ENCODE measurements at regions not wholly inside any gene's neighbourhood (a gene's known extent, or its start where the extent isn't known, plus 50 kb on each side); places are given as distances from the start of the nearest gene placed in this dataset.
"Not testable (repeated sequence)": the region's sequence is repeated elsewhere in the genome, so short reads cannot be mapped to it uniquely, and the experiment has no call there.

DNA sequence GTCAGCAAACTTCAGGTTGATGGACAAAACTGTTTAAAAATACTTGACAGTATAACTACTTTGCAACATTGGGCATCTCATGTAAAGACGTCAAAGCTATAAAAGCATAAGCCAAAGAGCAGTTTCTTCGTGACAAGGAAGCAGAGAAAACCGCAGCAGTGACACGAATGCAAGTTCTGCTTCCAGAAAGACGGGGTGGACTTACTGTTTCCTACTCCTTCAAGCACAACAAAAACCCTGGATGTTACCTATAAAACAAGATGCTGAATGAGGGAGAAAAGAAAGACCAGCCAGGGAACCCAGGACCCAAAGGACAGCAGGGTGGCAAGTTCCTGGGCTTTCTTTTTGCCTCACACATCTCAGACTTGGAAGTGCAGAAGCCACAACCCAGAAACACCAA lies 98.0 kb downstream of the DLL1 start:
- DNase-seq, result no peak

DNA sequence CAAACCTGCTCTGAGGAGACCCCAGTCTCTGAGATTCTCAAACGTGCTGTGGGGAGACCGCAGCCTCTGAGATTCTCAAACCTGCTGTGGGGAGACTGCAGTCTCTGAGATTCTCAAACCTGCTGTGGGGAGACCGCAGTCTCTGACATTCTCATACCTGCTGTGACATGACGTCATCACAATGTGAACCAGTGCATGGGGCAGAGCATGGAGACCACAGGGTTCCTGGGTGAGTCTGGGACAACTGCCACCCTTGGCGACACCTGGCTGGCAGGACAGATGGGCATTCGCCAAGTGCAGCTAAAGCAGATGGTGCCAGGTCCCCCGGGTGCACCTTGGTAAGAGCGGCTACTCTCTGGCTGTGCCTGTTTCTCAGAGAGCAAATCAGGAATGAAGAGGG lies 98.8 kb downstream of the DLL1 start:
- not testable (repeated sequence) for DNase-seq

DNA sequence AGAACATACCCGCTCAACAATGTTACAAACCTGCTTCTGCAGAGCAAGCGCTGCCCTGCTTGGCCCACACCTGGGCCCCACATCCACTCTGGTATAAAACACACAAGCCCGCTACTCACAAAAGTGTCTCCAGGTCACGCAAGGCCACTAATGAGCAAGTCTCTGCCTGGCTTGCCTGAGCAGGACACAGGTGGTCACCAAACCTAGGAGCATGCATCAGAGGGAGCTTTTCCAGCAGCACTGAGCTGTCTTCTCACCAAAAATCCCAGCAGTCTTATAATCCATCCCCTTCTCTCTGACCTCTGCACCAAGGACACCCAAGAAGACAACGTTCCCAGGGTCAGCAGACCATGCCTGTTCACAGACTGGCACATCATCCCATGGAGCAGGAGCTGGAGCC lies 100.8 kb downstream of the DLL1 start:
- no peak for DNase-seq

DNA sequence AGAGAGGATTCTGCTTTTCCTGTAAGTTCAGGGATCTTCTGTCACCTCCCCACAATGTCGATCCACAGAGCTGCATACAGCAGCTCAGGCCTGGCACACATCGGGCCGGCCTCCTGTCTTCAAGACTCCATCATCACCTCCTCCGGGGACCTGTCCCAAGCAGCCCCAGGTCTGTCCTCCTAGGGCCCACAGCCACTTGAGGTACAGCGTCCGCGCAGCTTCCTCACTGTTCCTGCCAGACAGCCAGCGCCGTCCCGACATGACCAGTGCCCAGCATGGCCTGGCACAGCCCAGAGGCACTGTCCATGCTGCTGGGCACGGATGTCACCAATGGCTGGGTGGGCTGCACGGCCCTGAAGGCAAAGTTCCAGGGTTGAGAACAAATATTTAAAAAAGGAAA lies 101.6 kb downstream of the DLL1 start:
- DNase-seq, result no peak

DNA sequence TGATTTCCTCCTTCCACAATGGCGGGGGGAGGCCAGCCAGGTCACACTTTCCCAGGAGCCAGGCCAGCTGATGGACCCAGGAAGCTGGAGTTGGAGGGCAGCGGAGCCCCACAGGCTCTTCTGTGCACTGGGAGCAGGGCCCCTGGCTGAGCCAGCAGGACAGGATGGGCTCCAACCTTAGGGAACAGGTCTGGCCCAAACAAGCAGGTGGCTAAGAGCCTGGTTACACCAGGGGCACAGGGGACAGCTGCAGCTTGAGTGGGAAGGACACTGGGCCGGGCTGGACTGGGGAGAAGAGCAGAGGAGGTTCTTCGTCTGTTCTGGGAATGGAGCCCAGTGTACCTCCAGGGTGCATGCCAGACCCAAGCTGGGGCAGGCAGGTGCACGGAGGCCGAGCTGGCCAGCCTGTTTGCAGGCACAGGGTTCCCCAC lies 102.3 kb downstream of the DLL1 start:
- no peak for DNase-seq

DNA sequence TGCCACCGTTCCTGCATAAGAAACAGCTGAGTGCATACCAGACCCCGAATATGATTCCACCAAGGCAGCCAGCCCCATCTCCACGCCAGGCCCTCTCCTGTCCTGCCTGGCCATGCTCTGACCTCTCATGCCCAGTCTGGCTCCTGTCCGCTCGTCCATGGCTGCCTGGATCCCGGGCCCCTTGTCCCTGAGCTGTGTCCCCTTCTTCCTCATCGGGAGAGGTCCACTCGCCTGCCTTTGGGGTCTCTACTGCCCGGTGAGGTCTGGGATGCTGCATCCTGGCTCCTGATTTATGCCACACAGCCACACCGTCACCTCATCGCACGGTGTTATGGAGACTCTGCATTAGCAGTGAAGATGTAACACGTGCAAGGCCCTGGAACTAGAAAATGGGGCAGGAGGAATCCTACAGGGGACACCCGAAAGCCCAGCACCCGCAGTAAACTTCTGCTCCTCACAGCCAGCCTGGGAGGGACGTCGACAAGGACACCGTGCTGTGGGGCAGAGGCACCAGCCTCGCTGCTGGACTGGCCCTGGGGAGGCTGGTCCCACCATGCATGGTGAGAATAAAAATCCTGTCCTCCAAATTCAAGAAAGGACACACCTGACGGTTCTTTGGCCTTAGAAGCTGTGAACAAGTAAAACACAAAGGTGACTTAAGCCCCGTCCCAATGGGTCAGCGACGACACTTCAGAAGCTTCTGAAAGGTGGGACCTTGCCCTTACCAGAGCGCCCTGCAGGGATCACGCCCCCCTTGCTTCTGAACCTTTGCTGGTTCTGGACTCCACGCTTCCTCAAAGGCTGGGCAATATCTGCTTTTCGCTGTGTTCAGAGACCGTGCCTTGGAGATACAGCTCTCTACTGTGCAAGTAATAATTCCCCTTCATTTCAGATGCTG lies 103.0 kb downstream of the DLL1 start:
- no peak for DNase-seq

DNA sequence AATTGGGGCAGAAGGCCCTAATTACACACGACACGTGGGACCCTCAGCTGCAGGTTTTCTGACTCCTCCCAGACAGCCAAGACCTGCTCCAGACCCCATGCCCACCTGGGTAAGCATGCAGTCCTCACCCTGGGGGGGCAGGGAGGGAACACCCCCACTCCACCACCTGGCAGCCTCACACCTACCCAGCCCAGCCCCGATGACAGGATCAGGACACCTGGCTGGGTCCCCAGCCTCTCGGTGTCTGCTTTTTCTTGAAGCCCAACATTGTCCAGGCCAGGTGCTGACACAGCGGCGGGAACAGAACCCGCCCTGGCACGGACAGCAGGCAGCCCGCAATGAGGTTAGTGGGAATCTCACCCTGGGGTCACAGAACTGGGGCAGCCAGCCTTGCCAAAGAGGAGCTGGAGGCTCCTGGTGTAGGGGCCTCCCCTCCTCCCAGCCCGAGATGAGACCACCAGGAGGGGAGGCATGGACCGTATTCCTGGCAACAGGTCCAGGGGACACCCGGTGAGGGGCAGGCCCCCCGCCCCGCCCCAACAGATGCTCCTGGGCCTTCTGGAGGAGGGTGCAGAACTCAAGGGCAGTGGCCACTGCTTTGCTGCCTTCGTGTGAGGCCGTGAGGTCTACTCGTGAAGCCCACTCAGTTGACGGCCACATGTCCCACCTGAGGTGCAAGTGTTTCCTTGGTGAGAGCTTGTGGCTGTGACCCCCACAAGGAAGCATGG lies 103.8 kb downstream of the DLL1 start:
- no peak for DNase-seq

DNA sequence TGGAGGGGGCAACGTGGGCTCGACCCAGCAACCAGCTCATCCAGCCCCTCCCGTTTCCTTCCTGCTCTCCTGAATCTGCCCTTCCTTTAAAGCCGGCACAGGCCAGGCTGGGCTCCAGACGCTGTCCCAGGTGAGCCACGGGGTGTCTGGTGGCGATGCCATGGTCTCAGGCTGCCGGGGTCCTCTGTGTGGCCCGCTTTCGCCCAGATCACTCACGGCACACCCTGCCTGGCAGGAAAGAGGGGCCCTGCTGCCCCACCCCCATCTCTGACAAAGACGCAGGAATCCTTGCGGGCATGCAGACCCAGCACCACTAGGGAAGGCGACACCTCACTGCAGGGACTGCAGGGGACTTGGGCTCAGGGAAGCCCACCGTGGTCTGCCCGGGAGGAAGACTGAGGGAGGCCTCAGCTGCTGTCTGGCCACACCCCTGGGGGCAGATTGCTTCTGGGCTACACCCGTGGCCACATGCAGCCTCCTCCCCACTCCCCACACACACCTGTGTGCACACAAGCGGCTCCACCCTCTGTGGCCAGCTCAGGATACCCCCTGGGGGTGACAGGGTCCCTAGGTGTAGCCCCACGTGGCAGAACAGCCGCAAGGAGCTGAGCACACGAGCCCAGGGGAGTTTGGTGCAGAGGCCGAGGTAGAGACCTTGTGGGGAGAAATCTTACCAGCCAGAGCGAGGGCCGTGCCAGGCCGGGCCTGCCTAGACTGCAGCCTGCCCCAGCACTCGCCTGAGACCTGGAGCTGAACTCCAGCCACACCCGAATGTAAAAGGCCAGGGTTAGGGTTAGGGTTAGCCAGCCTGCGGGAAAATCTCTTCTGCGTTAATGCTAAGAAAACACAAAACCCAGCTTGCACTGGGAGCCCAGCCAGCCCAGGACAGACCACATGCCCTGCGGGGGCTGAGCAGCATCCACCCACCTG lies 104.6 kb downstream of the DLL1 start:
- no peak for DNase-seq

DNA sequence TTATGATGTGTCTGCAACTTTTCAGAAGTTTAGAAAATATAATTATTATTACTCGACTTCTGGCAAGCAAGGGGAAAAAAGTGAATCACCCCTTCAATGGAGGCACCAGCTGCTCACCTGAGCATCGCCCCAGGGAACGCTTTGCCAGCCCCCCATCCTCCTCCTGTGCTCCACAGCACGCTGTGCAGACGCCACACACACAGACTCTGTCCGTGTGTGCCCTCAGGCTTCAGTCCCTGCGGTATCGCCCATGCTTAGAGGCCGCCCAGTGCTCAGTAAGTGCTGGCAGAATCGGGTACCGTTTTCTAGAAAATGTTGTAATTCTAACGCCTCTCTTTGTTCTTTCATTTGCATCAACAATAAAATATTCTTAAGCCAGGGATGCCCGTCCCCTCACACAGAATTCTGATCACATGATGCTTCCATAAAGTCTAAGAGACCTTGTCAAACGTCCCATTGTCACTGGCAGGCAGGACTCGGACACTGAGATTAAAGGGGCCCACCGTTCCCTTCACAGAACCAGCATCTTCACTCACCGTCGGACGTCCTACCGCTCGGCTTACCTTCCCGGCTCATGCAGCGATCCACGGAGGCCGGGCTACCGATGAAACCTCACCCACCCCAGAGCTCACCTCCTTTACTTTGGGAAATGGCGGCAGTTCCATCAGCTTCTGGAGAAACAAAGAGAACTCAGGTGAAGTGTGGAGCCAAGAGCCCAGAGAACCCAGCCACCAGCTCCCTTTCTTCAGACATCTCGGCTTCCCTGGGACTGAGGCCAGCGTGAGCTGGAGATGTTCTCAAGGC lies 105.5 kb downstream of the DLL1 start:
- no peak for DNase-seq

DNA sequence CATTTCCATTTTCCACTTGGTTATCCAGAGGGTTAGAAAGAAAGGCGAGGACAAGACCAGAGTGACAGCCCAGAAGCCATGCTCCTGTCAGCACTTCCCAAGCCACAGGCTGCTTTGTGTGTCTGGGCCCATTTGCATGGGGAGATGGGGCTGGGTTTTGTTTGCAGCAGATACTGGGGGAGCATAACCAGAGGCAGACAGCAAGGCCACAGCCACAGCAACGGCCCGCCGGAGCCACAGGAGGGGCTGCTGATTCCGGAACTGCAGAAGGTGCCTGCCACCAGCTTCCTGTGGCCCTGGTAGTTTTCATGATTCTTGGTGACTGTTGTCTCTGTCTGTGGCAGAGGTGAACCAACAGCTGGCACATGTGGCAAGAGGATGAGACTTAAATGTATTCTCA lies 106.6 kb downstream of the DLL1 start:
- DNase-seq, result no peak

DNA sequence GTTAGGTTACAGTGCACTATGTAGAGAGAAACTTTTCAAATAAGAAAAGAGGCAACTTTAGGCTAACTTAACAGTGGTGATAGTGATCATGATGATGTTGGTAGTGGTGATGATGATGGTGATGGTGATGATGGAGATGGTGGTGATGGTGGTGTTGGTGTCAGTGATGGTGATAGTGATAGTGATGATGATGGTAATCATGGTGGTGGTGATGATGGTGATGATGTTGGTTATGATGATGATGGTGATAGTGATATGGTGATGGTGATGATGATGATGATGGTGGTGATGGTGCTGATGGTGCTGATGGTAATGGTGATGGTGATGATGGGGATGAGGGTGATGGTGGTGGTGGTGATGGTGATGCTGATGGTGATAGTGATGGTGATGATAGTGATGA lies 107.4 kb downstream of the DLL1 start:
- DNase-seq, result no peak

DNA sequence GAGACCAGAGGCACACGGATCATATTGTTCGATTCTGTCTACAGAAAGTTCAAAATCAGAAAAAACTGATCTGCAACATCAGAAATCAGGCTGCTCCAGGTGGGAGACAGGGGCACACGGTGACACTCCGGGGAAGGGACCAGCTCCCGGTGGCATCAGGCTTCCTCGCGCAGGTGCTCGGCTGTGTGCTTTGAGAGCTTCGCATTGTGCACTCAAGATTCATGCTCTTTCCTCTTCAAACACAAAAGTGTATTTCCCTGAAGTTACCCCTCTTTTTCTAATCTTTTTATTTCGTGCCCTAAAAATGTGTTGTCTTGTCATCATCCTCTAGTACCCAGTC lies 108.1 kb downstream of the DLL1 start:
- no peak for DNase-seq

DNA sequence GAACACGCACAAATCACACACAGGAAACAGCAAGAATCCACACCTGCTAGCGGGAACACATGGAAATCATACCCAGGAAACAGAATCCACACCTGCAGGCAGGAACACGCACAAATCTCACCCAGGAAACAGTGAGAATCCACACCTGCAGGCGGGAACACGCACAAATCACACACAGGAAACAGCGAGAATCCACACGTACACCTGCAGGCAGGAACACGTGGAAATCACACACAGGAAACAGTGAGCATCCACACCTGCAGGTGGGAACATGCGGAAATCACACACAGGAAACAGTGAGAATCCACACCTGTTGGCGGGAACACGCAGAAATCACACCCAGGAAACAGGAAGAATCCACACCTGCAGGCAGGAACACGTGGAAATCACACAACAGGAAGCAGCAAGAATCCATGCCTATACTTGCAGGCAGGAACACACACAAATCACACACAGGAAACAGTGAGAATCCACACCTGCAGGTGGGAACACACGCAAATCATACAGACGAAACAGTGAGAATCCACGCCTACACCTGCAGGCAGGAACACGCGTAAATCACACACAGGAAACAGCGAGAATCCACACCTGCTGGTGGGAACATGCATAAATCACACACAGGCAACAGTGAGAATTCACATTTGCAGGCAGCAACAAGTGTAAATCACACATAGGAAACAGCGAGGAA lies 108.6 kb downstream of the DLL1 start:
- no peak for DNase-seq

DNA sequence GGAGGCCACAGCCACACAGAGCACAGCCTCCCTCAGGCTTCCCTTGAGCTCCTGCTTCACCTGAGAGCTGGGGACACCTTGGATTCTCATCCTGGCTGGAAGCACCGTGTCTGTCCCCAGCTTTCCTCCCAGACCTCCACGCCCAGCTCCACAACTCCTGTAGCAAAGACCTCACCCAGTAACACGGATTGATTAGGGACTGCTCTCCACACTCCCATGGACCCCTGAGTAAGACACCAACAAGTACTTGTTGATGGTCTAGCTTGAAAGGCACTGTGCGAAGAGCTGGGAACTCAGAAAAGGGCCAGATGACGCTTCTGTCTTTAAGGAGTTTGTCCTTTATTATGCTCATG lies 109.6 kb downstream of the DLL1 start:
- DNase-seq, result no peak

DNA sequence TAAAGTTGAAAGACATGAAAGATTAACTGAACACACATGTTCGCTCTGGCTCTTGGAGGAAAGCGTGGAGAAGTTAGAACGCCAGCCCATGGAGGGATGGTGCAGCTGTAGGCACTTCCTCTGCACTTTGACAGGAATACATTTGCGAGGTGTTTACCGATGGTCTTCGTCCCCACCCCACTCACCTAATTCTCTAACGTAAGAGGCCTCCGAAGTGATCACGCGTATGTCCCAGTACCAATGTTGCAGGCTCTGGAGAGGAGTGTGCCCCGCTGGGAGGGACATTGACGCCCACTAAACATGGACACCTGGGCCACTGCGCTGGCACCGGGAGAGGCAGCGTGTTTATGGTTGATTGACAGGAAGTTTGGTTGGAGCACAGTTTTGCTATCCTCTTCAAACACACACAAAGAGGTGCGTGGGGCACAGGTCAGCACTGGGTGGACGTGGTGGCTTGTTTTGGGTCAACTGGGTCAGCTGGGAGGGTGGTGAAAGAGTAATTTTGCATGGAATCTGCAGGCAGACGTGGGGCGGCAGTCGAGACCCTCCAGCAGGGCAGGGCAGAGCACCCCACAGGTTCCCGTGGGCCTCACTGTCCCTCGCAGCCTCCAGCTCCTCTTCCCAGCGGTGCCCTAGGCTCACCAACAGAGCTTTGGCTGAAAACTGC lies 110.1 kb downstream of the DLL1 start:
- no peak for DNase-seq

DNA sequence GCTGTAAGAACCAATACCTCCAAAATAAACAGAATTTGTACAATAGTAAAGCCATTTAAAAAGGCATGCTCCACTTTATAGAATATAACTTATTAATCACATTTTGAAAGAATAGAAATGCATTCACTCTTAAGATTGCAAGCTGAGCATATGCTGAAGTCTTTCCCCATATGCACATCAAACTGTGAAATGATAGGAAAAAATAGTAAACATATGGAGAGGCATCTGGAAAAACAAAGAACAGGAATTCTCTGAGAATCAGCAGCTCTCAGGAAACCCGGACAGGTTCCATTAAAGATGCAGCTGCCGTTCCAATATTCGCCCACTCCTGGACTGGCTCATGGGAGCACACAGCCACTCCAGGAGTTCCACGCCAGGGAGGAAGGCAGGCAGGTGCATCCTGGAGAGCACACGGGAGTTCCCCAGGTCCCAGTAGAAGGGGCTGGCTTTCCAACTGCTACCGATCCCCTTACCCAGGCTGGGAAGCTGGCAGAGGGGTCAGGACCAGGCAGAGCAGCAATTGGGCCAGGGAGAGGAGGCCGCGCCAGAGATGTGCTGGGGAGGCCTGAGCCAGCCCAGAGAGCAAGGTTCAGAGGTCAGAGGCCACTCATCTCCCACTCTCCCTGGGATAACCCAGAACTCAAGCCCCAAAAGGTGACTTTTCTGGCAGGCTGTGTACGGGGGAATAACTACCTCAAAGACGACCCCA lies 111.1 kb downstream of the DLL1 start:
- no peak for DNase-seq

DNA sequence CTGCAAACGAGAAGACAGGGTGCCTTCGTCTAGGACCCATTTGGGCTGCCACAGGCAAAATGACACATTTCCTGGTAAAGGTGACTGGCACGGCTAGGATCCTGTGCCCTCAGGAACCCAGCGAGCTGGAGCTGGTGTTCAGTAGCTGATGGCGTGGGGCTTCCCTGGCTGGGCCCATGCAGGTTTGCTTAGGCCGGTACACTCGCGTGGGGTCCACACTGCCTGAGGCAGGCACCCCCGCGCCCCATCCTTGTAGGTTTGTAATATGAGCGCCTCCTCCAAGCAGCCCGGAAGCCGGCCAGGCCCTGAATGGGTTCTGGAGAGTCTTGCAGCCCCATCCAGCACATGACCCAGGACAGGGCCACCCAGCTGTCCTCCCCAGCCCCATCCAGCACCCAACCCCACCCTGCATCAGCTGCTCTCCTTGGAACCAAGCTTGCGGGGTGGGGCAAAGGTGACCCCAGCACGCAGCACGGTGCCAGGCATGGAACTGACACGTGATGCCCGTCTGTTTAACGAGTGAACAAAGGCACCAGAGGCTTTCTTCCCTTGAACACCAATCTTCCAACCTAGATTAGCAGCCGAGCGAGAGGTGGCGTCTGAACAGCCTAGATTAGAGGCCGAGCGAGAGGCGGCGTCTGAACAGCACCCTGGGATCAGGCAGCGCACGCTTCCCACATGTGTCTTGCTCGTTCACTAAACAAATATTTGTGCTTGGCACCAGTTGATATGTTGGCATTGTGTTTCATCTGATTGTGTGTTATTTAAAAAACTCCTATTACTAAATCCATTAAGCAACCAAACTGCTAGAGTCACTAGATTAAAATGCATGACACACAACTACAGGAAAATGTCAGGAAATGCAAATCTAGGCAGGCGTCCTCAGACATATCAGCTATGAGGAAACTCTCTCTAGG lies 112.1 kb downstream of the DLL1 start:
- DNase-seq, result no peak

DNA sequence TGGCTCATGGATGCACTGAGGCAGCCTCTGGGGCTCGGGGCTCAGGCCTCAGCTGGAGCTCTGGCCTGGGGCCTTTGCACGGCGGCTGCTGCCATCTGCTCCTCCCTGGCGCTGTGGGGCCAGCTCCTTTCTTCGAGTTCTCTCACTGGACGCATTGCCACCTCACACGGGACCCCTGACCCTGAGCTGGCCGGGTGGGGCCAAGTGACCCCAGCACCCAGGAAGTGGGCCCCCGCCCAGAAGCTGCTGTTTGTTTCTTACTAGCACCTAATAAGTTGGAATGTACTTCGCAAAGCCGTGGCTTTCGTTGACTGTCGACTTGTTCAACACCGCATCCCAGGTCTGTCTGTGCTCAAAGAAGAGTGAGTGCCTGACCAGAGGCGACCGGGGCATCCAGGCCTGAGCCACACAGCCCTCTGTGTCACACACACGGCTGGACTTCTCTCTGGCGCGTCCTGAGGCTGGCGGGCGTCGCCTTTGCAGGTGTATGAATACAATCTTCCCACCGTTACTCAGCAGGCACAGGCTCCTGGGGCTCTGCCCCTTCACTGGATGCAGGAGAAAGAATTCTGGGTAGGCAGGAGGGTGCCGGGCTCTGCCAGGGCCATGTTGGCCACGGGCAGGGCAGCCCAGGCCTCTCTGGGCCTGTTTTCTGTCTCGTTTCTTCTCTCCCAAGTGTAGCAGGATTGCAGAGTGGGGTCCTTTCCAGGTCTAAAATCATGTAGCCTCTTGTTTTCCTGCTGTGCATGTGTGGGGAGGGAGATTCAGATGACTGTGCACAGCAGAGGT lies 112.9 kb downstream of the DLL1 start:
- DNase-seq, result no peak
